ENCODE measurements at regions not wholly inside any gene's neighbourhood (a gene's known extent, or its start where the extent isn't known, plus 50 kb on each side); places are given as distances from the start of the nearest gene placed in this dataset.
"Not testable (repeated sequence)": the region's sequence is repeated elsewhere in the genome, so short reads cannot be mapped to it uniquely, and the experiment has no call there.

DNA sequence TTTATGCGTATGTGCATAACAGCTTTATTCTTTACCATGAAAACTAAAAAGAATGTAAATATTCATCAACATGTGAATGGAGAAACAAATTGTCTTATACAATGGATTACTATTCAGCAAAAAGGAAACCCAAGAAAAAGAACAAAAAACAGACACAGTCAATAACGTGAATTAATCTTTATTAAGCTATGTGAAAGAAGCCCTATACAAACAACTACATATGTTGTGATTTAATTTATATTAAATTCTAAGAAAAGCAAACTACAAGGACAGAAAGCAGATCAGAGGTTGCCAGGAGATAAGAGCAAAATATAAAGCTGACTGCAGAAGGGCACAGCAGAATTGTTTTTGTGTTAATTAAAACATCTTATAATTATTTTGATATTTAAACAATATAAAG, 756.4 kb upstream of the MBL2 start:
- H3K27me3 ChIP-seq (ENCODE audit: control insufficient read depth, insufficient read depth, low read length) = no peaks in the 10 kb centered on the region
- H2AFZ ChIP-seq = no peak overlapping the region
- H3K9ac ChIP-seq = no peak overlapping the region
- no peak overlapping the region for H3K4me2 ChIP-seq (ENCODE audit: low read length)
- TF ChIP-seq, protein P1, sequence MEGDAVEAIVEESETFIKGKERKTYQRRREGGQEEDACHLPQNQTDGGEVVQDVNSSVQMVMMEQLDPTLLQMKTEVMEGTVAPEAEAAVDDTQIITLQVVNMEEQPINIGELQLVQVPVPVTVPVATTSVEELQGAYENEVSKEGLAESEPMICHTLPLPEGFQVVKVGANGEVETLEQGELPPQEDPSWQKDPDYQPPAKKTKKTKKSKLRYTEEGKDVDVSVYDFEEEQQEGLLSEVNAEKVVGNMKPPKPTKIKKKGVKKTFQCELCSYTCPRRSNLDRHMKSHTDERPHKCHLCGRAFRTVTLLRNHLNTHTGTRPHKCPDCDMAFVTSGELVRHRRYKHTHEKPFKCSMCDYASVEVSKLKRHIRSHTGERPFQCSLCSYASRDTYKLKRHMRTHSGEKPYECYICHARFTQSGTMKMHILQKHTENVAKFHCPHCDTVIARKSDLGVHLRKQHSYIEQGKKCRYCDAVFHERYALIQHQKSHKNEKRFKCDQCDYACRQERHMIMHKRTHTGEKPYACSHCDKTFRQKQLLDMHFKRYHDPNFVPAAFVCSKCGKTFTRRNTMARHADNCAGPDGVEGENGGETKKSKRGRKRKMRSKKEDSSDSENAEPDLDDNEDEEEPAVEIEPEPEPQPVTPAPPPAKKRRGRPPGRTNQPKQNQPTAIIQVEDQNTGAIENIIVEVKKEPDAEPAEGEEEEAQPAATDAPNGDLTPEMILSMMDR (IDR thresholded peaks at IDR 0.05) = no peak
- H3K27ac ChIP-seq = no peak overlapping the region
- H3K4me3 ChIP-seq (ENCODE audit: low read depth, low read length) = no peak overlapping the region
- no peaks in the 10 kb centered on the region for H3K36me3 ChIP-seq (ENCODE audit: control insufficient read depth, insufficient read depth, low read length)
- no peaks in the 10 kb centered on the region for H3K9me3 ChIP-seq (ENCODE audit: control insufficient read depth, low read length)
- H3K79me2 ChIP-seq = no peaks in the 10 kb centered on the region
- no peaks in the 10 kb centered on the region for H3K4me1 ChIP-seq

DNA sequence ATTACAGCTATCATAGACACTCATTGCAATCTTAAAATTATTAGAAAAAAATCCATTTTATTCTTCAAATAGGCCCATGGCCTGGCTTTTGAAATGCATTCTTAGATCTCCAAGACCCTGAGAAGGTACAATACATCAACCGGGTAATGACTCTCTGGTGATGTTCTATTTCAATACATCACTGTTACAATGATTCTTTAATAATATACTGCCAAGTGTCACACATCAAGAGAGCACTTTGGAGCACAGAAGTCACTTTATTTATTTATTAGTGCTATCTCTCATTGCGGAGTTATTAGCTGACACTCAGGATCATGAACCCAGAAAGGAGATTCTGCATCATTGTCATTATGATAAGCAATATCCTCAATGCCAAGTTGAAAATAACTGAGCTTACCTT, 748.5 kb upstream of the MBL2 start:
- Histone ChIP-seq H2AFZ (no peak overlapping the region), H3K4me1 (no peaks in the 10 kb centered on the region), H3K79me2 (no peaks in the 10 kb centered on the region), H3K27me3 (ENCODE audit: control insufficient read depth, insufficient read depth, low read length) (no peaks in the 10 kb centered on the region), H3K36me3 (ENCODE audit: control insufficient read depth, insufficient read depth, low read length) (no peaks in the 10 kb centered on the region), H3K4me2 (ENCODE audit: low read length) (no peak overlapping the region), H3K9me3 (ENCODE audit: control insufficient read depth, low read length) (no peaks in the 10 kb centered on the region), H3K4me3 (ENCODE audit: low read depth, low read length) (no peak overlapping the region), H3K27ac (no peak overlapping the region), H3K9ac (no peak overlapping the region)
- TF ChIP-seq, protein P1 (IDR thresholded peaks at IDR 0.05) = no peak

DNA sequence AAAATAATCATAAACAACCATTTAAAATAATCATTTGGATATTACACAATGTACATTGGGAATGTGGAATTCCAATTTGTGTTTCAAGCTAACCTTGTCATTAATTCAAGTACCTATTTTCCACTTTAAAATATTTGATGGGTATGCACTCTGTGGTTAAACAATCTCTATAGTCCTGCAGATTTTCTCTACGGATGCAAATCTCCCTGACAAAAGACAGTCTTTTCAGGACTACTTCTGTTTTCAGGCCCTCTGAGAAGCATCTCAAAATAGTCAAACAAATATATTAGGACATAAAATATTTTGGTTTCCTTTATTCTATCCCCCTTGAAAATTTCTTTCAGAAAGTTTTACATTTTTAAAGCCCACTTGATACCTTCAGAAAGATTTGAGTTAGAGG, 735.6 kb upstream of the MBL2 start:
- no peaks in the 10 kb centered on the region for H3K9me3 ChIP-seq (ENCODE audit: control insufficient read depth, low read length)
- H3K4me1 ChIP-seq = no peaks in the 10 kb centered on the region
- H3K36me3 ChIP-seq (ENCODE audit: control insufficient read depth, insufficient read depth, low read length) = no peaks in the 10 kb centered on the region
- TF ChIP-seq, protein P1 (IDR thresholded peaks at IDR 0.05) = no peak
- H3K4me3 ChIP-seq (ENCODE audit: low read depth, low read length) = no peak overlapping the region
- no peak overlapping the region for H3K27ac ChIP-seq
- H3K79me2 ChIP-seq = no peaks in the 10 kb centered on the region
- no peak overlapping the region for H2AFZ ChIP-seq
- no peak overlapping the region for H3K9ac ChIP-seq
- no peak overlapping the region for H3K4me2 ChIP-seq (ENCODE audit: low read length)
- H3K27me3 ChIP-seq (ENCODE audit: control insufficient read depth, insufficient read depth, low read length) = no peaks in the 10 kb centered on the region

DNA sequence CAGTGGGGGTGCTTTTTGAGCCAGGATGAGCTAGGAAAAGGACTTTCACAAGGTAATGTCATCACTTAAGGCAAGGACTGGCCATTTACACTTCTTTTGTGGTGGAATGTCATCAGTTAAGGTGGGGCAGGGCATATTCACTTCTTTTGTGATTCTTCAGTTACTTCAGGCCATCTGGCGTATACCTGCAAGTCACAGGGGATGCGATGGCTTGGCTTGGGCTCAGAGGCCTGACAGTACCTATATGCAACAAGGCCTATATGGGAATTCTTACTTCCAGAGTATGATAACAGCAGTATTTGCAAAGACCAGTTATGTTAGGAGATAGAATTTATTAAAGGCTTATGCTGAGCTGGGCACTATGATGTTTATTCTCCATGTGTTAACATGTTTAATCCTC, 731.9 kb upstream of the MBL2 start:
- not testable (repeated sequence) for H3K4me1 ChIP-seq; H3K9ac ChIP-seq; H3K27ac ChIP-seq; H3K4me2 ChIP-seq (ENCODE audit: low read length); H3K4me3 ChIP-seq (ENCODE audit: low read depth, low read length); H3K9me3 ChIP-seq (ENCODE audit: control insufficient read depth, low read length); H3K36me3 ChIP-seq (ENCODE audit: control insufficient read depth, insufficient read depth, low read length); H3K27me3 ChIP-seq (ENCODE audit: control insufficient read depth, insufficient read depth, low read length); H3K79me2 ChIP-seq; H2AFZ ChIP-seq

DNA sequence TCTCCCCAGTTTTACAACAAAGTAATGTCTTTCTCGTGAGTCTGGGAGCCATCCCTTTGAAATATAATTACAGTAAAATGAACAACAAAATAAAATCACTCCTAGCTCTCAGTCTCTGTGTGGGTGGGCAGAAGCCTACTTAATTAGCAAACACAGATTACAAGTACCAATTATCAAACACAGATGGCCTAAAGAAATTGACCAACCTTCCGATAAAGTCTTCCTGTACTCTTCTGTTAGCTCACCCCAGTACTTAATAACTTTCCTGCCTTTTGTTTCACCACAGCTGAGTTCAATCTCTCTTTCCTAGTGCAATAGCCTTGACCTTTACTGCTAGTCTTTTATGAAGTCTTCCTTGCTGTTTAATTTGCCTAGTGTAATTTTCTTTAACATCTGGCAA, 719.2 kb upstream of the MBL2 start:
- Histone ChIP-seq H3K9me3 (ENCODE audit: control insufficient read depth, low read length) (no peaks in the 10 kb centered on the region), H3K27ac (no peak overlapping the region), H2AFZ (no peak overlapping the region), H3K79me2 (no peaks in the 10 kb centered on the region), H3K36me3 (ENCODE audit: control insufficient read depth, insufficient read depth, low read length) (no peaks in the 10 kb centered on the region), H3K9ac (no peak overlapping the region), H3K4me3 (ENCODE audit: low read depth, low read length) (no peak overlapping the region), H3K27me3 (ENCODE audit: control insufficient read depth, insufficient read depth, low read length) (no peaks in the 10 kb centered on the region), H3K4me2 (ENCODE audit: low read length) (no peak overlapping the region), H3K4me1 (no peaks in the 10 kb centered on the region)
- TF ChIP-seq, protein P1 (IDR thresholded peaks at IDR 0.05) = no peak

Data from parathyroid adenoma (tissue), 2 donors.